ENCODE measurements at regions not wholly inside any gene's neighbourhood (a gene's known extent, or its start where the extent isn't known, plus 50 kb on each side); places are given as distances from the start of the nearest gene placed in this dataset.

DNA sequence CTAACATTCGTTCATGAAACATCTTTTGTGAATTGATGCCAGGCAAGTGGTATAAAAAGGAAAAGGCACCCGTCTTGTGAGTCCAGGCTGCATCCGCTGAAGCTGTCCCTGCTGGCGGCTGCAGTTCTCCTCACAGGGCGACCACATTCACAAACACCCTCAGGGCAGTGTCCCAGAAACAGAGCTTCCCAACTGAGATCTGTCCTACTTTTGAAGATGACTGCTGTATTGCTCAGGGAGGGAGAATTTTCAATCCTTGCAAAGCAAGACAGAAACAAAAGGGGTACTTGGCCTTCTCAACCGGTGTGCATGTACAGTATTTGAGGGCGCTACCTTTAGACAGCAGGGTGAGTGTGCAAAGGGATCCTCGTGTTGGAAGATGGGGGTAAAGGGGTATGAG is 316.1 kb downstream of the GADD45G start:
- no peak for DNase-seq

DNA sequence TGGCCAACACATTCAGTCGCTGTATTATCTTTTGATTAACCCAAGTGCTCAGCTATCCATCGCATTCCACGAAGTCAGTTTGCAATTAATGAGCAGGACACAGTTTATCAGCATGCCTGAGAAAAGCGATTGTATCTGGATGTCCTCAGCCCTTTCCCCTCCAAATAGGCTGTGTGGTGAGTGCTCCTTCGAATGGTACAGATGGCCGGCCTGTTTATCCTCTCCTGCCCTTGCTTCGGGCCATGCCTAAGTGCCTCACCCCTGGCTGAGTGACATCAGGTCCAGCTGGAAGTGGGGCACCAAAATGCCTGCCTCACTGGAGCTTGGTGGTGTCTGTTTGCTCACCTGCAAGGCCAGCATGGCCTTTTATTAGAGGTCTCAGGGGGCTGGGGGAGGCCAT is 317.3 kb downstream of the GADD45G start:
- peak; percentile 20 to 61 for DNase-seq

DNA sequence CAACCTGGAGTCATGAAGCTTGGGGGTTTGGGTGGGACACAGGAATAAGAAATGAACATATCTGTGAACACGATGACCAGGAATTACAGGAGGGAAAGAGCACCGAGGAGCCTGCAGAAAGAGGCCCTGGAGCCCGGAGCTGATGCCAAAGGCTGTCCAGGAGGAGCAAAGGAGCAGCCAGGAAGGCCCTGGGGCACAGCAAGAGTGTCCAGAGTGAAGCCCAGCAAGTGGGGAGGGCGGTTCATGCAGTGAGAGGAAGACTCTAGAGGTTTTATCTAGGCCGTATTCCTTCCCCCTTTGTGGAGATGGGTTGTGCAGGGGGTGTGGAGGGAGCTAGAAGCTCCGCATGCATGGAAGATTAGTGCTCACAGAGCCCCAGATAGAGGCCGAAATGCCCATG is 318.4 kb downstream of the GADD45G start:
- no peak for DNase-seq

DNA sequence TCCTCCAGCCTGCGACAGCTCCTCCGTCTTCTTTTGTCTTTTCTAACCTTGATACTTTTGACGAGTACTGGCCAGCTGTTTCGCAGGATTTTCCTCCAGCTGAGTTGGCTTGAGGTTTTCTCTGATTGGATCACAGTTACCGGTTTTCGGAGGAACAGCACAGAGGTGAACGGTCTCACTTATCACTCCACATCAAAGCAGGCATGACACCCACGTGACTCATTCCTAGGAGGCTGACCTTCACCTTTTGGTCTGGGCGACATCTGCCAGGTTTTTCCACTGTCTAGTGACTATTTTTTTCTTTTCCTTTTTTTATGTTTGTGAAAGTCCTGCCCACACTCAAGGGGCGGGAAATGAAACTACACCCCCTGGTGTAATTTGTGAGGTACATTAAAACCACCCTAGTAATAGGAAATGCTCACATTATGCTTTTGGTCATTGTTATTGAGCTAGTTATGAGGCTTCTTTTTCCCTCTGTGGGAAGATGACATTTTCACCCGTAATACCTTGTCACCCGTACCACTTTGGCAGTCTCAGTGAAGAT is 319.2 kb downstream of the GADD45G start:
- peak in 1 of 2 experiments; percentile 47 for DNase-seq

DNA sequence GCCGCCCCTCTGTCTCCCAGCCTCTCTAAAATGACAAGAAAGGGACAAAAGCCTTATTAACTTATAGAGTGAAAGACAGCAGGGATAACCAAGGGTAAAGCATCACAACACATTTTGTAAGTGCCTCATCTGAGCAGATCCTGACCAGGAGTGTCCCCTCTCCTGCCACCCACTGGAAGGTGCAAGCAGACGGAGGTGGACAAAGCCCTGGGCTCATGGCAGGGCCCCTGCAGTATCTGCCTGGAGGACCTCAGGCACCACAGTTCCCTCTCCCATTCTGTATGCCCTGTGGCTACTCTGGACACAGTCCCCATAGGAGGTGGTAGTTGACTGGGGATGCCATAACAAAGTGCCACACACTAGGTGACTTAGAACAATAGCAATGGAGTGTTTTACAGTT is 319.8 kb downstream of the GADD45G start:
- no peak for DNase-seq

DNA sequence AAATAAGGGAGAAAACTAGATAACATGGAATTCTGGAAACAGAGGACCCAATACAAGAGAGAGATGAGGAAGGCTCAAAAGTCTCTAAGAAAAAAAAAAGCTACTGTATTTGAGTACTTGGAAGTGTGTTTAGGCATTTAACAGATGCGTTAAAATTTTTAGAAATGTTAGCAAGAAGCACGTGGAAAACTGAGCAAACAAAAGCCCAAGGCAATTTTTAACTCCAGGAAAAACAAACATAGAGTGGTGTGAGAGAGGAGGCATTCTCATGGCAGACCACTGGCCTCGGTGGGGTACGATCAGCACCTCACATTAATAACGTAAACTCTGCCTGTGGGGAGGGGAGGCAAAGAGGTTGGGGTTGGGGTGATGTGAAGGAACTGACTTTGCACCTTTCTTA is 321.4 kb downstream of the GADD45G start:
- no peak for DNase-seq

DNA sequence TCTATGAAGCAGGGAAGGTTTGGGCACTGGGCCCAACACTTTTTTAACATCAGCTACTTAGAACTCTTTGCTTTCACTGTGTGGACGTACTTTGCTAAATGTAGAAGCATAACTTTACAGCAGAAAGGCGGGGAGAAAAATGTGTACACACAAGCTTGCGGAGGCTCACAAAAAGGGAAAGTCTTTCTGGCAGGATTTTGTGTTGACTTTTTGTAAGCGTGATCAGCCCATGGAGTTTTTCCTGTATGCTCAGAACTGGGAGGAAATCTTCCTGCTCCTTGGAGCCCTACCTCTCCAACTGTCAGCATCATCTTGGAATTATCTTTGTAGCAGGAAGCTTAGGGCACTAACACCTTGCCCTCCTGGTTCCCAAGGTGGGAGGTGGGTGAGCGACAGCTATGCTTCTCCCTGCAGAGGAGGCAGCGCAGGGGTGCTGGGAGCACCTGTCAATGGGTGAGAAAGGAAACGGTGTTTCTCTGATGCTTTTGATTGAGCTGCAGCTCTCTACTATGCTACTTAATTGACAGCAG is 321.9 kb downstream of the GADD45G start:
- no peak for DNase-seq

DNA sequence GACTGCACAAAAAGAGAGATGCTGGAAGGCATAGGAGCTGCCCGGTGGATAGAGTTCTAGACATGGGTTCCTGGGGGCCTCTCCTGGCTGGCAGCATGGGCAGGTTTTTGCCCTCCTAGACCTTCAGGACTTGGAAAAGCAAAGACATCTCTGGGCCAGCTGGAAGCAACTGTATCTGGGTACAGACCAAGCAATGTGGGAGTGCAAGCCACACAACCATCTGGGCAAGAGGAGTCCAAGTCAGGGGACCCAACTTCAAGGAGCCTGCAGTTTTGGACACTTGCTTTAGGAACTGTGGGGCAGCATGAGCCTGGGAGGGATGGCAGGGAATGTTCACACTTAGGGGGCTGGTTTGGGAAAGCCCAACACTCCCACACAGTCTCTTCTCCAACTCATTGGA is 323.3 kb downstream of the GADD45G start:
- DNase-seq = no peak

DNA sequence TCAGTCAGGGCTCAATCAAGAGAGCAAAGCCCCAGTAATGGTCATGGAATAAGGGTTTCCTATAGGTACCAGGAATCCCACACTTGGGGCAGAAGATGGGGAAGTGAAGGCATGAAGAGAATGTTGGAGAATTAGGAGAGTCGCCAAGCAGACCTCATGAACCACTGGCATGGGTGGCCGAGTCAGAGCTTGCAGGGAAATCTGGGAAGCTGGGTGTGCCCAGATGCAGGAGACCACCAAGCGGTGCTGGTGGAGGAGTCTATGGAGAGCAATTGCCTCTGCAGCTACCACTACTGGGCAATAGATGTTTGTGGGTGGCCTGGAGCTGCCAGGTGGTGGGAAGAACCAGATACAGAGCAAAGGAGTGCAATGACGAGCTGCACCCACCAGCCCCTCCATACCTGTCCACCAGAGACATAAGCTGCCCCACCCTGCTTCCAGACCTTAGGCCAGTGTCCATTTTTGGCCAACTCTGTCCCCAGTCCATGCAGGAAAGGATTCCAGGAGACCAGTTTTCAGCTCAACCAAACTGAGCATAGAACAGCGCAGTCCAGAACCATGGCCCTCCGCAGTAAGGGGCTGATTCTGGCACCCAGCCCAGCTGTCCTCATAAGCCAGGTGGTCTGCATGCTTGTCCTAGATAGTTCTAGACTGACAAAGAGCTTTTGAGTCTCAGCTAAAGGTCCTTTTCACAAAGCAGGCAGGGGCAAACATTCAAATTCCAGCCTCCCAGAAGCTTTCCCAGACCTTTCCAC is 323.9 kb downstream of the GADD45G start:
- no peak for DNase-seq

DNA sequence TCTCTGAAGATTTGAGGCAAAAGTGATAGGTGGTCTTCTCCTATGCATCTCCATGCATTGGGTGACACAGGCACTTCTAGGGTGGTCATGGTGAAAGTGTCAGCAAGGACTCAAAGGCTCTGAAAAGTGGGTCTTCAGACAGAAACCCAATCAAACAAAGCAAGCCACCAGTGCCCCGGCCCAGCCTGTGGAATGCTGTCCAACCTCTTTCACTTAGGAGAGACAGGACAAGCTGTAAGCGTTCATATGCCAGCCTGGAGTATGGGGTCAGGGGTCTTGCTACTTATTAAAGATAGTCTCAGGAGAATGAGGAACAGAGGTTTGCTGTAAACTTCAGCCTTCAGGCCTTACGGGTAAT is 324.5 kb downstream of the GADD45G start:
- DNase-seq = no peak

DNA sequence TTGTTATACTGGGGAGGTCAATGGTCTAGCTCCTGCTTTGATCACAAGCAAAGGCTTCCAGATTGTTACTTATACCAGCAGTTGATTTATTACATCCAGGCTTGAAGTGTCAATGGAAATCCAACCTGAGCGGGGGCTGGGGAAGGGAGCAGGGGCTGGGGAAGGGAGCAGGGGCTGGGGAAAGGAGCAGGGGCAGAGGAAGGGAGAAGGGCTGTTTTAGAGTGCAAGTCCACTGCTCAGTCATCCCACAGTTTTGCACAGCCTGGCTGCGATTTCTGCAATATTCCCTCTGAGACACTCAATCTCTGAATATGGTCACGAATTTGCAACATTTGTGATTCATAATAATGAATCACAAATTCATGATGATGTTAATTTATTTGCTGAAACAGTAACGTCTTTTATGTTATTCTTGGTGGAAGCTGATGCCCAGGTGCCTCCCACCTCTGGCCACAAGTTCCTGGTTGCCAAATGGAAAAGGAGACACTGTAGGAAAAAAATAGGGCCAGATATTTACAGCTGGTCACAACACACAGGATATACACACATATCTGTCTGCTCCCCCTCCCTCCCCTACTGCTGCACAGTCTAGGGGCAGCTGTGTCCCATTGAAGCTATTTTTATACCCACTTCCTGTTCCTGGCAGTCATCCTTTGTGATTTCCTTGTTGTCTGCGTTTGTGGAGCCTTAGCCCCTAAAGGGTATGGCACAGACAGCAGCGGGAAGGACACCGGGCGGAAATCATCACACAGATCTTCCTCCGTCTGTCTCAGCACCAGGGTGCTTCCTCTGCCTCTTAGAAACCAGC is 325.1 kb downstream of the GADD45G start:
- DNase-seq = no peak

DNA sequence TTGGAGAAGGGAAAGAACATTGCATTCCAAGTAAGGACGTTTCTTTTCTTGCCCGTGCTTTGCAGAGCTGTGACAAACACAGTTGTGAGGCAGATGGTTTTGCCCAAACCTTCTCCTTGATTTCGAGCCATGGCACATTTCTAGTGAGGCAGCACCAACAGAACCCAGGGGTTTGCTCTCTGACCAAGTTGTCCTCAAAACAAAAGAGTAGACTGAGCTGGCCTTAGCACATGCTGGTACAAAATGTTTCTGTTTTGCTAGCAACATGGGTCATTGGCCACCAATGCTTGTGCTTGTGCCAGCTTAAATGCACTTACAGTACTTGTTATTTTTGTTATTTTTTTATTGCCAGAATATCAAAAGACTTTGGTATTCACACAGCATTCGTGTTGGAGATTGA is 328.8 kb downstream of the GADD45G start:
- no peak for DNase-seq

DNA sequence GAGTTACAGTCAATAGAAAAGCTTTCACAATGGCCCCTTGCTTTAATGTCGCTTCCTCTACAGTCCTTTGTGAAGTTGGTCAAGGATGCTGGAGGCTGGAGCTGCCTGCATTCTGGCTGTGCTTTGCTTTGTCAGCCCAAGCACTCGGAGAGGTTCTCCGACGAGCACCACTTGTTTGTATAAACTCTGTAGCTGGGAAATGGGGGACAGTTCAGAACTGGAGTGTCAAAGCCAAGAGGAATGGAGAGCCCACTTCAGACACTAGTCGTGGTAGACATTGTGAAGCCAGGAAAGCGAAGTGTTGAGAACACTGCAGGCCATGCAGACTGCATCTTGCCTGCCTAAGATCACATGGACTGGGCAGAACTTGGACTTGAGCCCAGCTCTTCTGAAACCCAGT is 330.3 kb downstream of the GADD45G start:
- DNase-seq = no peak

DNA sequence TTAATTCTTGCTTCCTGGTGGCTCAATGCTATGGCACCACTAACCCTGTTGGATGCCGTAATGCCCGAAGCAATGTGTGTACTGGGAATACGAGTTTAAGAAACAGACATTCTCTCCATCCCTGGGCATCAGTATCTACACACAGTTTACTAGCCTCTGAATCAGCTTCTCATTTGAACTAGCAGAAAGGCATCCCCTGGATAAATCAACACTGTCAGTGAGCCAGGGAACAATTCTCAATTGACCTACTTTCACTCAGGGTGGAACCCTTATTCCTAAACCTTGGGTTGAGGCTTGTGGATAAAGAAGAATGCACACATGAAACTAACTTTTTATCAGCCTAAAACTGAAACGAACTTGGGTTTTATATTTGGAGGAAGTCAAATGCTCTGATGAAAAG is 331.0 kb downstream of the GADD45G start:
- DNase-seq = no peak

DNA sequence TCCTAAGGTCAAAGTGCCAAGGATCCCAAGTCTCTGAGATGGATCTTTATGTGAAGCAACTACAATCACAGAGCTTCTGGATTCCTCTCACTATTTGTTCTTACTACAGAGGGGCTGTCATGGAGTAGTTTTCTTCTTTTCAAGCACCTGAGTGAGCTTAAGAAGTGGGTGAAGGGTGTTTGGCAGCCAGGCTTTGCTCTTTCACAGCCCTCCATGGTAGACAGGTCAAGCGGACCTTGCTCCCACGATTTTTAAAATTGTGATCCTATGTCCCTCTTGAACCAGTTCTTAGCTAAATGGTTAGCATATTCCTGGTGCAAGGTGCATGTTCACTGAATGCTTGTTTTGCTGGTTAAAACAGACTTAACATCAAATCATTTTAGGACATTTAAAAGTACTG is 332.2 kb downstream of the GADD45G start:
- DNase-seq = no peak

DNA sequence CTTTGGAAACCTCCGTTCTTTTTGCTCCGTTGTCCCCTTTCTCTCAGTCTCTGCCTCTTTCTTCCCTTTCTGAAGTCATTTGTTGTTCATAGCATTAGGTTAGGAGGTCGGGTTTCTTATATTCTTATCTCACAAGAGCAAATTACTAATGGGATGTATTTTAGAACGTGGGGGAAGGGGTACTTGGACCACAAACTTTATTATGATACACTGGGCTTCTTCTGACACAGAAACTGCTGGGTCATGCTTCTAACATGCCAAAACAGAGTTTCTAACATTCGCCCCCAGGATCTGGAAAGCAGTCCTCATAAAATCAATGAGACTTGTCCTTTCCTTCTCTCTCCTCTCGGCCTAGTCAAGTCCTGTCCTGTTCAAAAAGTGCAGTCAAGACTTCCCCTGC is 334.4 kb downstream of the GADD45G start:
- DNase-seq = no peak

DNA sequence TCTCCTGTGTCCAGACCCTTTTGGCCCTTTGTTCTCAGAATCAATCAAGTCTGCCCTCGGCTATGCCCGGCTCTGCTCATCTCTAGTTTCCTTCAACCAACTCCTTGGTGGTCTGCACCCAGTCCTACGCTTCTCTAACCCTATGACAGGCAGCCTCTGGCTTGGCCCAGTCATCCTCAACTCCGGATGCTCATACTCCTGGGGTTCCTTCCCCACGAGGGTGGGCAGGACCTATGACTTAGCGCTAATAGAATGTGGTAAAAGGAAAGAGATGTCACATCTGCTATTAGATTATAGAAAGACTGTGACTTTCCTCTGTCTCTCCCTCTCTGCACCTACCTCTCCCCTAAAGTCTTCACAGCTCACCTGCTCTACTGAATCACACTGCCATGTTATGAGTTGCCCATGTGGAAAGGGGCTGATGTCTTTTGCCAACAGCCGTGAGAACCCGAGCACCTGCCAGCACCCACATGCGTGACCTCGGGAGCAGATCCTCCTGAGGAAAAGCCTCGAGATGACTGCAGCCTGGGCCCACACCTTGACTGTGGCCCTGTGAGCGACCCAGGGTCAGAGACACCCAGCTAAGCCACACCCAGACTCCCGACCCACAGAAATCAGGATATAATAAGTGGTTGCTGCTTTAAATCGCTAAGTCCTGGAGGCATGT is 334.9 kb downstream of the GADD45G start:
- DNase-seq = no peak

DNA sequence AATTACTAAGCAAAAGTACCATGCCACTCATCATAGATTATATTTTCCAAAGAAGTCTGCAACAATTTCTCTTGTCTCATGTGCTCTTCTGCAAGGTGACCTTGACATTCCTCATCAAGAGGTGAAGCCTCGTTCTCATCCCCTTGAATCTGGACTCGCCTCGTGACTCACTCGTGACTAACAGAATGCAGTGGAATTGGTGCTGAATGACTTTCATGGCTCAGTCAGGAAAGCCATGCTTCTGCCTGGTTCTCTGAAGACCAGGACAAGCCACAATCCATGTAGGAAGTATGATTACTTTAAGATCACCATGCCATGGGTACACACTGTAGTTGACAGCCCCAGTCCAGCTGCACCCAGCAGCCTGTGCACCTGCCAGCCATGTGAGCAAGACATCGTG is 335.8 kb downstream of the GADD45G start:
- no peak for DNase-seq

DNA sequence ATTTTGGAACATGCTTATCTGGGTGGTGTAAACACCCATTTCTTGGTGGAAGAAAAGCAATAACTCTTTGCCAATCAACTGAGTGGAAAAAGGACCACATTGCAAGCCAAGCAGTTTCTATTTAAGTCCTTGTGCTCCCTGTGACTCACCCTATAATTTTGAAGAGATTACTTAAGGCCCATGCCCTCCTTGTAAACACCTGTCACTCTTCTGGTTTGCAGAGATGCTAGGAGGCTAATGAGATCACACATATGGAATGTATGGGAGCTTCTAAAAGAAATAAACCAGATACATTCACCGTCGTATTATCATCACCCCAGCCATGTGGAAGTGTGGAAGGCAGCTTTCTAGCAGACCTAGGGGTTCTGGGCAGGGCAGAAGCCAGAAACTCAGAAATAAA is 337.1 kb downstream of the GADD45G start:
- DNase-seq = peak; percentile 16 to 75

DNA sequence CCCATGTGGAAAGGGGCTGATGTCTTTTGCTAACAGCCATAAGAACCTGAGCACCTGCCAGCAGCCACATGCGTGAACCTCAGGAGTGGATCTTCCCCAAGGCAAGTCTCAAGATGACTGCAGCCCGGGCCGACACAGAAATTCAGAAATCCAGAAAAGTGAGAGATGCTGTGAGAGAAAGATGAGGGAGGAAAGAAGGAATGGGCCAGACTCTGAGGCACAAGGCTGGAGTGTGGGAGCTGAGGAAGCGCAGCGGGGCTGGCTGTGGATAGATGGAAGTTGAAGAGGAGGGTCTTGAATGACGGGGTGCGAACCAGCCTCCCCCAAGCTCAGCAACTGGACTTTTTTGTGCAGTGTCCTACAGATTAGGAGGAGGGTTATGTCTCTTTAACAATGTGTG is 337.8 kb downstream of the GADD45G start:
- DNase-seq = no peak

DNA sequence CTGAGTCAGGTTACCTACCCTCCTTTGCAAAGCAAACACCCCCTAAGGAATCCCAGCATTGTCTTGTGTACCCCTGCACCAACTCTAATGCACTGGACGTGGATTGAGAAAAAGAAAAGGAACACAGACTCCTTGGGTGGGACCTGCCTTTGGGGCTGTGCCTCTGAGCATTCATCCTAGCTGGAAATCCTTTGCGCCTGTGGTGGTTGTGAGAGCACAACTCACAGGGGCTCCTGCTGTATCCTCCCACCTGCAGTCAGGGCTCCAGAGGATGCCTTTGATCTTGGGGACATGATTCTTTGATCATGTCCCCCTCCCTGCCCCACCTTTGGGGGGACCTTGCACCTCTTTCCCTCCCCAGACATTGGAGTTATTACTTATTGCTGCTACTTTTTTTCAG is 338.5 kb downstream of the GADD45G start:
- no peak for DNase-seq

DNA sequence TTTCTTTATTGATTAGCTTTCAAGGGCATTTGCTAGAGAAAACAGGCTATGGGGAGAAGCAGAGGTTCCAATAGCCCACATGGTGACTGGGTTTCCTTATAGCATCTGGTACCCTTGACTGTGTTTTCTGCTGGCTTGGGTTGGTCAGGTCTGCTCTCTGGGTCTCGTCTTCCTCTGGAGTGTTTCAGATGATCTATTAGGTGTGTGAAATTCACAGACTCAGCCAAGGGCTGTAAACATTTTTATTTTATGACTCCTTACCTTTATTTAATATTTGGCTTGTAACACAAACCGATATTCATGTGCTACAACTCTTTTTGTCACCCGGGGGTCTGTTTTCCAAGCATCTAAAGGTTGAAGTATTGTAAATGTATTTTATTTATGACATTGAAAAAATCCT is 338.9 kb downstream of the GADD45G start:
- DNase-seq = no peak

DNA sequence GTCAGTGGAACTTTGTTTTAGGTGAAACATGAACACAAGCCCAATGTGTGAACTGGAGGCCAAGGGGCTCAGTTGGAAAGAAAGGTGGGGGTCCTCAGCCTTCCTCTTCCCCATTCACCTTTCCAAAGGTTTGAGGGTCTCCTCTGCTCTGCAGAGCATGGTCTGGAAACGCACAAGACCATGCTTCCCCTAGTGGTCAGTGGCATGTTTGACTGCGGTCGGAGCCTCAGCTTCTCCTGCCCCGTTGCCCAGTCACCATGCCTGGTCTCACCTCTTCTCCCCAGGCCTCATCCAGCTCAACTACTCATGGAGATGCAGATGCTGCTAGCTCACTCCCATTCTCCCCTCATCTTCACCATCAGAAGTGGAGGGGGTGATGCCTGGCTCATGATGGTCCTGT is 340.3 kb downstream of the GADD45G start:
- no peak for DNase-seq

DNA sequence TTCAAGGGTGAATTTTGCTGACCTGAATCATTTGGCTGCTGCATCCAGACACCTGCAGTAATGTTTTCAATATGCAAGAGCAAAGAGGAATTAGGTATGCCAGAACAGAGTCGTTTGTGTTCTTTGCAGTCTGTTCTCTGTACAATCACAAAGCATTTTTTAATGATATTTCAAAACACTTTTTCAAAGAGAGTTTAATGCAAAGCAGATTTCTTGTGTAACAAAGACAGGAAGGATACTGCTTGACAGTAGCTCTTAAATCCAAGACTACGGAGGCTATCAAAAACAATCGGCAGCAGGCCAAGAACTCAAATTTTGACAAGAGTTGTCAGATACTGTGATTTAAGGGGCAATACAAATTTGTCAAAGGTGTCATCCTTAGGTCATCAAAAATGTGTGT is 341.9 kb downstream of the GADD45G start:
- no peak for DNase-seq

Data from NCI-H524 (cell line).